Type B pancreatic cell (in vitro differentiated cells): ENCODE measurements at regions not wholly inside any gene's neighbourhood (a gene's known extent, or its start where the extent isn't known, plus 50 kb on each side); places are given as distances from the start of the nearest gene placed in this dataset.
"Not testable (repeated sequence)": the region's sequence is repeated elsewhere in the genome, so short reads cannot be mapped to it uniquely, and the experiment has no call there.

Experiments
- DNase-seq: peaks from one replicate; pipeline ENCODE4 v3.0.0; 2021; ENCODE audit warnings: mixed read lengths; ENCODE audit not compliant: unreplicated experiment; ENCODE audit errors: extremely low spot score
- H3K27ac Mint-ChIP-seq: 2 replicates; pipeline ENCODE4 v1.8.0; 2021; ENCODE audit warnings: mild to moderate bottlenecking, mixed read lengths
- H3K27me3 Mint-ChIP-seq: 2 replicates; pipeline ENCODE4 v1.8.0; 2021; ENCODE audit warnings: mixed read lengths
- H3K36me3 Mint-ChIP-seq: 2 replicates; pipeline ENCODE4 v1.8.0; 2021; ENCODE audit warnings: mixed read lengths
- H3K4me1 Mint-ChIP-seq: one replicate; pipeline ENCODE4 v1.8.0; 2021; ENCODE audit warnings: mixed read lengths; ENCODE audit not compliant: unreplicated experiment
- H3K4me3 Mint-ChIP-seq: 2 replicates; pipeline ENCODE4 v1.8.0; 2021; ENCODE audit warnings: mild to moderate bottlenecking, mixed read lengths
- H3K9me3 Mint-ChIP-seq: 2 replicates; pipeline ENCODE4 v1.8.0; 2021; ENCODE audit warnings: mixed read lengths
- CTCF ChIP-seq: fragments of 200-600 bp; sonication (generic); conservative IDR thresholded peaks from 2 replicates; pipeline ENCODE4 v1.5.0; 2021; ENCODE audit warnings: antibody characterized with exemption, mild to moderate bottlenecking

- Mint-ChIP-seq H3K9me3 (peaks cover 4% of the 10 kb centered on the region), H3K4me3 (peak overlapping the region; percentile 39), H3K4me1 (peaks cover 29% of the 10 kb centered on the region), H3K27ac (peak overlapping the region; percentile 31), H3K36me3 (peaks cover 6% of the 10 kb centered on the region), H3K27me3 (peaks cover 4% of the 10 kb centered on the region)
- TF ChIP-seq CTCF, result no peak
- DNase-seq, result no peak
Measured at GRCh38 chr13:32837973-32838927, 178.0 kb upstream of the KL start.

- H3K9me3 Mint-ChIP-seq, result peaks cover under 1% of the 10 kb centered on the region
- peak overlapping the region; percentile 31 for H3K27ac Mint-ChIP-seq
- H3K4me1 Mint-ChIP-seq, result peaks cover 29% of the 10 kb centered on the region
- peaks cover 6% of the 10 kb centered on the region for H3K36me3 Mint-ChIP-seq
- DNase-seq, result no peak
- peaks cover 4% of the 10 kb centered on the region for H3K27me3 Mint-ChIP-seq
- TF ChIP-seq CTCF, result no peak
- peak overlapping the region; percentile 39 for H3K4me3 Mint-ChIP-seq
Measured at GRCh38 chr13:32838945-32839344, 177.3 kb upstream of the KL start.

GRCh38 chr13:32840113-32840512, 176.1 kb upstream of the KL start:
- peaks cover 4% of the 10 kb centered on the region for H3K27me3 Mint-ChIP-seq
- no peak overlapping the region for H3K4me3 Mint-ChIP-seq
- TF ChIP-seq CTCF, result no peak
- H3K4me1 Mint-ChIP-seq, result peaks cover 29% of the 10 kb centered on the region
- no peak overlapping the region for H3K27ac Mint-ChIP-seq
- no peak for DNase-seq
- H3K9me3 Mint-ChIP-seq, result no peaks in the 10 kb centered on the region
- peaks cover 6% of the 10 kb centered on the region for H3K36me3 Mint-ChIP-seq

- Mint-ChIP-seq H3K27me3 (no peaks in the 10 kb centered on the region), H3K27ac (no peak overlapping the region), H3K4me3 (no peak overlapping the region), H3K9me3 (no peaks in the 10 kb centered on the region), H3K4me1 (peaks cover 30% of the 10 kb centered on the region), H3K36me3 (no peaks in the 10 kb centered on the region)
- TF ChIP-seq CTCF, result no peak
- DNase-seq, result no peak
Measured at GRCh38 chr13:32840989-32841713, 175.1 kb upstream of the KL start.

- Mint-ChIP-seq H3K27me3 (peaks cover 6% of the 10 kb centered on the region), H3K4me3 (peak overlapping the region; percentile 20), H3K36me3 (no peaks in the 10 kb centered on the region), H3K27ac (peak overlapping the region; percentile 35), H3K9me3 (no peaks in the 10 kb centered on the region), H3K4me1 (peaks cover 30% of the 10 kb centered on the region)
- no peak for DNase-seq
- TF ChIP-seq CTCF, result no peak
Measured at GRCh38 chr13:32845952-32846950, 170.0 kb upstream of the KL start.

GRCh38 chr13:32847976-32848375, 168.2 kb upstream of the KL start:
- DNase-seq, H3K4me3 Mint-ChIP-seq, H3K9me3 Mint-ChIP-seq, H3K36me3 Mint-ChIP-seq, H3K27me3 Mint-ChIP-seq, H3K27ac Mint-ChIP-seq: not testable (repeated sequence)
- H3K4me1 Mint-ChIP-seq, result peaks cover 40% of the 10 kb centered on the region
